HCT116 (cell line): ENCODE measurements at regions not wholly inside any gene's neighbourhood (a gene's known extent, or its start where the extent isn't known, plus 50 kb on each side); places are given as distances from the start of the nearest gene placed in this dataset.

Experiments used
- ATAC-seq: fragments of 200-7000 bp; cut with Tn5 transposase; 2 replicates; pipeline ENCODE4 v1.9.1; 2020; ENCODE audit warnings: mild to moderate bottlenecking, moderate library complexity
- BruUV-seq: library from RNA; stranded (reverse); fragments of 400-500 nt; replicated peaks from 2 replicates; lab custom pipeline; 2021; lab: Mats Ljungman, UMichigan
- CTCF ChIA-PET: fragments of 300-600 bp; sonication (Branson Sonifier 250); formaldehyde crosslinking; loops from one replicate; lab custom pipeline; 2021; ENCODE audit warnings: antibody characterized with exemption; lab: Charles Lee
- POLR2A ChIA-PET: fragments of 300-600, 350-600 bp; sonication (Branson Sonifier 250); formaldehyde crosslinking; loops from one replicate; lab custom pipeline; 2021; ENCODE audit warnings: antibody characterized with exemption; lab: Charles Lee
- RAD21 ChIA-PET, 2 experiments: fragments of 300-600 bp; sonication (Branson Sonifier 250); formaldehyde crosslinking; loops; one replicate each; lab custom pipeline; 2023; ENCODE audit warnings: low total read pairs in 2 of 2; ENCODE audit not compliant: uncharacterized antibody in 2 of 2, unreplicated experiment in 2 of 2, low non-redundant PET in 1 of 2; lab: Charles Lee
- DNase-seq: peaks from one replicate; pipeline ENCODE4 v3.0.0-alpha.2; 2010; ENCODE audit warnings: low read depth, low spot score
- H2AFZ ChIP-seq: fragments of 200-600 bp; shearing (Covaris generic), sonication (generic); 2 replicates; pipeline ENCODE4 v1.6.1; 2017; ENCODE audit warnings: low read depth, mixed run types, mixed read lengths, antibody characterized with exemption, low read length; ENCODE audit not compliant: poor library complexity, severe bottlenecking
- H3K27ac ChIP-seq: 2 replicates; pipeline ENCODE4 v1.5.1; 2012; ENCODE audit warnings: low read depth, low read length
- H3K27me3 ChIP-seq: fragments of 200-600 bp; sonication (generic); 2 replicates; pipeline ENCODE4 v1.6.1; 2016; ENCODE audit warnings: mixed run types, low read length, mixed read lengths; ENCODE audit not compliant: insufficient read depth
- H3K36me3 ChIP-seq, 2 experiments: fragments of 200-500 bp in 1 of 2; fragments of 200-600 bp in 1 of 2; sonication (Bioruptor generic) in 1 of 2; sonication (generic) in 1 of 2; 2 replicates each; pipeline versions ENCODE4 v1.5.1 to v1.6.1; 2014 to 2016; ENCODE audit warnings: low read length in 2 of 2, inconsistent platforms in 1 of 2, mixed read lengths in 1 of 2, mixed run types in 1 of 2; ENCODE audit not compliant: insufficient read depth in 2 of 2, control insufficient read depth in 1 of 2
- H3K4me1 ChIP-seq, 2 experiments: fragments of 200-600 bp in 1 of 2; sonication (generic) in 1 of 2; 2 replicates each; pipeline versions ENCODE4 v1.5.1 to v1.6.1; 2012 to 2017; ENCODE audit warnings: low read length in 2 of 2, inconsistent platforms in 1 of 2, mild to moderate bottlenecking in 1 of 2, mixed read lengths in 1 of 2, mixed run types in 1 of 2, moderate library complexity in 1 of 2; ENCODE audit not compliant: insufficient read depth in 2 of 2, control insufficient read depth in 1 of 2
- H3K4me2 ChIP-seq: fragments of 200-600 bp; sonication (generic); 2 replicates; pipeline ENCODE4 v1.6.1; 2017; ENCODE audit warnings: mixed run types, low read length, mixed read lengths
- H3K4me3 ChIP-seq, 2 experiments: fragments of 200-600 bp in 1 of 2; sonication (generic) in 1 of 2; replicated peaks in 1 of 2; 2 replicates each; pipeline ENCODE4 v1.5.1; 2011 to 2016; ENCODE audit warnings: low read length in 2 of 2, control low read depth in 1 of 2, low read depth in 1 of 2, mild to moderate bottlenecking in 1 of 2, mixed read lengths in 1 of 2, mixed run types in 1 of 2
- H3K79me2 ChIP-seq: fragments of 200-600 bp; sonication (generic); 2 replicates; pipeline ENCODE4 v1.6.1; 2017; ENCODE audit warnings: mild to moderate bottlenecking, mixed run types, low read length, moderate library complexity, mixed read lengths; ENCODE audit not compliant: insufficient read depth
- H3K9ac ChIP-seq: fragments of 200-600 bp; sonication (generic); 2 replicates; pipeline ENCODE4 v1.6.1; 2016; ENCODE audit warnings: low read length, mixed read lengths
- H3K9me2 ChIP-seq: fragments of 200-600 bp; sonication (generic), shearing (Covaris generic); 2 replicates; pipeline ENCODE4 v1.6.1; 2017; ENCODE audit warnings: mixed run types, mild to moderate bottlenecking, moderate library complexity; ENCODE audit not compliant: insufficient read depth
- H3K9me3 ChIP-seq, 2 experiments: fragments of 200-500 bp in 1 of 2; fragments of 200-600 bp in 1 of 2; sonication (Bioruptor generic) in 1 of 2; sonication (generic) in 1 of 2; 2 replicates each; pipeline ENCODE4 v1.6.1; 2014 to 2017; ENCODE audit warnings: low read length in 2 of 2, mixed read lengths in 2 of 2, inconsistent platforms in 1 of 2, low read depth in 1 of 2, mild to moderate bottlenecking in 1 of 2, mixed run types in 1 of 2, moderate library complexity in 1 of 2; ENCODE audit not compliant: control insufficient read depth in 1 of 2, insufficient read depth in 1 of 2
- H4K20me1 ChIP-seq: fragments of 200-600 bp; sonication (generic), shearing (Covaris generic); 2 replicates; pipeline ENCODE4 v1.6.1; 2017; ENCODE audit warnings: mixed run types, mild to moderate bottlenecking, moderate library complexity; ENCODE audit not compliant: insufficient read depth
- CBX3 ChIP-seq: IDR thresholded peaks from 2 replicates; pipeline ENCODE4 v1.6.1; 2012; ENCODE audit warnings: low read depth
- CEBPB ChIP-seq: IDR thresholded peaks from 2 replicates; pipeline ENCODE4 v1.6.1; 2012; ENCODE audit warnings: low read depth
- EGR1 ChIP-seq: IDR thresholded peaks from 2 replicates; pipeline ENCODE4 v1.6.1; 2012; ENCODE audit warnings: low read depth
- ELF1 ChIP-seq: IDR thresholded peaks from 2 replicates; pipeline ENCODE4 v1.6.1; 2012; ENCODE audit warnings: low read depth, borderline replicate concordance
- EZH2 ChIP-seq: fragments of 200-600 bp; sonication (generic); IDR thresholded peaks from 2 replicates; pipeline ENCODE4 v1.6.1; 2017; ENCODE audit warnings: antibody characterized with exemption, mixed run types
- EZH2phosphoT487 ChIP-seq: fragments of 200-600 bp; IDR thresholded peaks from 2 replicates; pipeline ENCODE4 v1.6.1; 2018; ENCODE audit warnings: antibody characterized with exemption, borderline replicate concordance
- FOSL1 ChIP-seq: IDR thresholded peaks from 2 replicates; pipeline ENCODE4 v1.6.1; 2012; ENCODE audit warnings: low read depth
- POLR2A ChIP-seq: IDR thresholded peaks from 2 replicates; pipeline ENCODE4 v1.7.0; 2011; ENCODE audit warnings: borderline replicate concordance; ENCODE audit not compliant: insufficient read depth, insufficient read length; ENCODE audit errors: extremely low read depth
- POLR2AphosphoS5 ChIP-seq: IDR thresholded peaks from 2 replicates; pipeline ENCODE4 v1.6.1; 2011; ENCODE audit warnings: mild to moderate bottlenecking, low read depth, low read length, moderate library complexity
- SIN3A ChIP-seq: IDR thresholded peaks from 2 replicates; pipeline ENCODE4 v1.6.1; 2012; ENCODE audit warnings: low read depth
- YY1 ChIP-seq: IDR thresholded peaks from 2 replicates; pipeline ENCODE4 v1.6.1; 2011; ENCODE audit warnings: low read length, low read depth, moderate library complexity, mild to moderate bottlenecking; ENCODE audit not compliant: insufficient replicate concordance; ENCODE audit errors: extremely low read depth
- ZFX ChIP-seq: fragments of 450-650 bp; IDR thresholded peaks from 2 replicates; pipeline ENCODE4 v1.6.1; 2017
- intact Hi-C: fragments of 100-400 bp; cut with micrococcal nuclease; formaldehyde crosslinking; loops from 2 replicates; pipeline ENCODE4 v1.10.0; 2022
- TF ChIP-seq, protein P1 (sequence below), 3 experiments: fragments of 200-600 bp in 1 of 3; sonication (generic) in 1 of 3; IDR thresholded peaks in 2 of 3; conservative IDR thresholded peaks in 1 of 3; 2 replicates each; pipeline ENCODE4 v1.5.1; 2012 to 2017; ENCODE audit warnings: low read depth in 2 of 3, low read length in 2 of 3, antibody characterized with exemption in 1 of 3, borderline replicate concordance in 1 of 3, control low read depth in 1 of 3, mild to moderate bottlenecking in 1 of 3, mixed read lengths in 1 of 3, mixed run types in 1 of 3, moderate library complexity in 1 of 3; ENCODE audit not compliant: insufficient read depth in 1 of 3
- TF ChIP-seq, protein P2 (sequence below): IDR thresholded peaks from 2 replicates; pipeline ENCODE4 v1.6.1; 2012
- TF ChIP-seq, protein P3 (sequence below): IDR thresholded peaks from 2 replicates; pipeline ENCODE4 v1.6.1; 2011; ENCODE audit warnings: mild to moderate bottlenecking, low read length, moderate library complexity; ENCODE audit not compliant: insufficient replicate concordance; ENCODE audit errors: extremely low read depth

DNA sequence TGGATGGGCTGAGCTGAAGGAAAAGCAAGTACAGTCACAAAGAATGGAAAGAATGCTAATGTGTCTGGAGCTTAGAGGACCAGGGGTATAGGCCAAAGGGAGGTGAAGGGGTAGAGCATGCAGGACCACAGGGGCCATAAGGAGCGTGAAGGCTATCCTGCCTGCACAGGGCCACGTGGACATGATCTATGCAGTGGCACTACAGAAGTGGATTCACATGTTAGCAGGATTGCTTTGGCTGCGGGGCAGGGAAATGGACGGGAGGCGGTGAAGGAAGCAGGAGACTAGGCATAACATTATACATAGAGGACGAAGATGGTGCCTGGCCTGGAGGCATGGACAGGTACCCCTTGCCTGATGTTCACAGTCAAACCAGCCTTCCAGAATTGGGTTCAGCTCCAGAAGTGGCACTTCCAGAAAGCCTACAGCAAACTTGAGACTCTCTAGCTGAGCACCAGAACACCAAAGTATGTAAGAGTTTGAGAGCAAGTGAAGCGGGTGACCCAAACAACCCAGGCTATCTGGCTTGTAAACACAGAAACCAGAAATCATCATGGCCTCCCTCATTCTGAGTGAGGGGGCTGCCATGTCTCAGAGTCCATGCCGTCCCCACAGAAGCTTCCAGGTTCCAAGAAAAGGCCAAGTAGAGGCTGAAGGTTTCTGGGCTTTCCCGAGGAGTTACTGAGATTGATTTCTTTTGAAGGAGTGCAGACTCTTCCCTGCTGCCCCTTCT lies 135.5 kb upstream of the JUN start:
- Histone ChIP-seq H3K36me3 (no peaks in the 10 kb centered on the region), H3K27ac (no peak overlapping the region), H3K9ac (no peak overlapping the region), H3K9me3 (no peaks in the 10 kb centered on the region; a peak in 1 of 4 replicates), H3K79me2 (no peaks in the 10 kb centered on the region), H3K9me2 (no peaks in the 10 kb centered on the region), H2AFZ (no peak overlapping the region), H4K20me1 (no peaks in the 10 kb centered on the region), H3K4me1 (no peaks in the 10 kb centered on the region), H3K4me2 (no peak overlapping the region), H3K27me3 (no peaks in the 10 kb centered on the region), H3K4me3 (no peak overlapping the region)
- ATAC-seq (no peak), DNase-seq (no peak)
- CTCF ChIA-PET, result no interaction called here
- POLR2A ChIA-PET, result no interaction called here
- no TSS peak for BruUV-seq
- intact Hi-C loops, result loop anchor here (10.0 kb wide), 1 partner anchor 375 kb away; the partner anchor contains the start of gene FGGY
- RAD21 ChIA-PET, result no interaction called here
- TF ChIP-seq CBX3, result no peak
- TF ChIP-seq ELF1, result no peak
- TF ChIP-seq EGR1, result no peak
- no peak for TF ChIP-seq POLR2AphosphoS5
- no peak for TF ChIP-seq POLR2A
- TF ChIP-seq, protein P1, sequence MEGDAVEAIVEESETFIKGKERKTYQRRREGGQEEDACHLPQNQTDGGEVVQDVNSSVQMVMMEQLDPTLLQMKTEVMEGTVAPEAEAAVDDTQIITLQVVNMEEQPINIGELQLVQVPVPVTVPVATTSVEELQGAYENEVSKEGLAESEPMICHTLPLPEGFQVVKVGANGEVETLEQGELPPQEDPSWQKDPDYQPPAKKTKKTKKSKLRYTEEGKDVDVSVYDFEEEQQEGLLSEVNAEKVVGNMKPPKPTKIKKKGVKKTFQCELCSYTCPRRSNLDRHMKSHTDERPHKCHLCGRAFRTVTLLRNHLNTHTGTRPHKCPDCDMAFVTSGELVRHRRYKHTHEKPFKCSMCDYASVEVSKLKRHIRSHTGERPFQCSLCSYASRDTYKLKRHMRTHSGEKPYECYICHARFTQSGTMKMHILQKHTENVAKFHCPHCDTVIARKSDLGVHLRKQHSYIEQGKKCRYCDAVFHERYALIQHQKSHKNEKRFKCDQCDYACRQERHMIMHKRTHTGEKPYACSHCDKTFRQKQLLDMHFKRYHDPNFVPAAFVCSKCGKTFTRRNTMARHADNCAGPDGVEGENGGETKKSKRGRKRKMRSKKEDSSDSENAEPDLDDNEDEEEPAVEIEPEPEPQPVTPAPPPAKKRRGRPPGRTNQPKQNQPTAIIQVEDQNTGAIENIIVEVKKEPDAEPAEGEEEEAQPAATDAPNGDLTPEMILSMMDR (IDR thresholded peaks at IDR 0.05 in 2 of 3, conservative IDR thresholded peaks at IDR 0.05 in 1 of 3; ENCODE audit: borderline replicate concordance in 1 of 3, insufficient read depth in 1 of 3, low read depth in 2 of 3, low read length in 2 of 3), result no peak
- TF ChIP-seq EZH2phosphoT487, result no peak
- no peak for TF ChIP-seq SIN3A
- TF ChIP-seq FOSL1, result no peak
- TF ChIP-seq, protein P2, sequence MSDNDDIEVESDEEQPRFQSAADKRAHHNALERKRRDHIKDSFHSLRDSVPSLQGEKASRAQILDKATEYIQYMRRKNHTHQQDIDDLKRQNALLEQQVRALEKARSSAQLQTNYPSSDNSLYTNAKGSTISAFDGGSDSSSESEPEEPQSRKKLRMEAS, result no peak
- TF ChIP-seq CEBPB, result no peak
- TF ChIP-seq YY1, result no peak
- no peak for TF ChIP-seq ZFX
- TF ChIP-seq, protein P3, sequence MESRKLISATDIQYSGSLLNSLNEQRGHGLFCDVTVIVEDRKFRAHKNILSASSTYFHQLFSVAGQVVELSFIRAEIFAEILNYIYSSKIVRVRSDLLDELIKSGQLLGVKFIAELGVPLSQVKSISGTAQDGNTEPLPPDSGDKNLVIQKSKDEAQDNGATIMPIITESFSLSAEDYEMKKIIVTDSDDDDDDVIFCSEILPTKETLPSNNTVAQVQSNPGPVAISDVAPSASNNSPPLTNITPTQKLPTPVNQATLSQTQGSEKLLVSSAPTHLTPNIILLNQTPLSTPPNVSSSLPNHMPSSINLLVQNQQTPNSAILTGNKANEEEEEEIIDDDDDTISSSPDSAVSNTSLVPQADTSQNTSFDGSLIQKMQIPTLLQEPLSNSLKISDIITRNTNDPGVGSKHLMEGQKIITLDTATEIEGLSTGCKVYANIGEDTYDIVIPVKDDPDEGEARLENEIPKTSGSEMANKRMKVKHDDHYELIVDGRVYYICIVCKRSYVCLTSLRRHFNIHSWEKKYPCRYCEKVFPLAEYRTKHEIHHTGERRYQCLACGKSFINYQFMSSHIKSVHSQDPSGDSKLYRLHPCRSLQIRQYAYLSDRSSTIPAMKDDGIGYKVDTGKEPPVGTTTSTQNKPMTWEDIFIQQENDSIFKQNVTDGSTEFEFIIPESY, result no peak
- no peak for TF ChIP-seq EZH2
